NCI-H2196 treated with DMSO at 0.1 percent for 48 hours (cell line): ENCODE measurements at regions not wholly inside any gene's neighbourhood (a gene's known extent, or its start where the extent isn't known, plus 50 kb on each side); places are given as distances from the start of the nearest gene placed in this dataset.

Experiments
- DNase-seq: peaks from one replicate; lab custom pipeline; 2025; ENCODE audit not compliant: unreplicated experiment; lab: John Stamatoyannopoulos, UW

DNA sequence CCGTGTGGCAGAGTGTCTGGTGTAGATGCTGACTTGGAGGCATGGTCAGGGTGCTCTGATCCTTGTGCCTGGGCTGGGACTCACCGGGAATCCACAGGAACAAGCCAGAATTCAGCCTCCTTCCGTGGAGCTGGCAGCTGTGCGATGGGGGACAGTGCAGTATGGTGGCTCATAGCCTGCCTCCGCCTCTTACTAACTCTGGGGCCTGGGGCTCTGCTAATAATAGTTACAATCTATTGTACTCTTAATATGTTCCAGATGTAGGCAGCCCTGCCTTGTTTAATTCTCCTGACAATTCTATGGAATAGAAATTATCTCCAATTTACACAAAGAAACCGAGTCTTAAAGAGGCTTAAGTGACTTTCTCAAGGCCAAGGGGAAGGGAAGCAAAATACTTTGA is 77.6 kb downstream of the PCDH1 start:
- DNase-seq: no peak

DNA sequence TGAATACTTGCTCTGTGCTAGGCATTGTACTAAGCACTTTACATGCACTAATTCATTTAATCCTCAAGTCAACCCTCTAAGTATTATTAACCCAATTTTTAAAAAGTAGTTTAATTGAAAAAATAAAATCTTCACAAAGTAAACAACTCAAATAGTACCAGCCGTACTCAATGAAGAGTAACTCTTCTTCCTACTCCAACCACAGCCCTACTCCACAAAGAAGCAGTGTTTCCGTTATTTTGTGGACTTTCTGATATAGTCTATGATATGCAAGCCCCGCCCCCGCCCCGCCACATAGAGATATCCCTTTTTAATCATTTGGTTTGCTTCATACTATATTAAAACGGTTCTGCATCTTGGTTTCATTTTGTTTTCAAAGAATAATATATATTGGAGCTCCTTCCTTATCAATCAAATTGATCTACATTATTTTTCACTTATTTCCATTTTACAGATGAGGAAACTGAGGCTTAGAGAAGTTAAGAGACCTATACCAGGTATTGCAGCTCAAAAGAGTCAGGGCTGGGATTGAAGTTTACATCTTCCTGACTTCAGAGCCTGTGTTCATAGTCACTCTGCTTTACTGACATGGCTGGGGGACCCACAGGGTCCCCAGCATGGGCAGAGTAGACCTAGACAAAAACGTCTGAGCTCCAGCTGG is 78.6 kb downstream of the PCDH1 start:
- DNase-seq: no peak

DNA sequence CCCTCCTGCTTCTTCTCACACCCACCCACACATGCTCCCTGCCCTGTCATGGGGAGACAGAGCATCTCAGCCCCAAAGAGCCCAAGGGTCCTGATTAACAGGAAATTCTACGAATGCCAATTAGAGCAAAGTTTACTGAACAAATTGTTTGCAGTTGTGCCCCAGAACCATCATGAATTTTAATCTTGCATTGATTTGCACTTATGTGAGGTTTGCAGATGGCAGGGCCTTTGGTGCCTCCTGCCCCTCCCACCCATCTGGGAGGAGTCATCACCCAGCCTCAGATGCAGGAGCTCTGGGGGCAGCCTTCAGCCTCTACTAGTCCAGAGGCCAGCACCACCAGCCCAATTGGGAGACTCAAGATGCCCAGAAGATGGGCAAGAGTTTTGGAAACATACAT is 80.8 kb downstream of the PCDH1 start:
- DNase-seq: no peak

DNA sequence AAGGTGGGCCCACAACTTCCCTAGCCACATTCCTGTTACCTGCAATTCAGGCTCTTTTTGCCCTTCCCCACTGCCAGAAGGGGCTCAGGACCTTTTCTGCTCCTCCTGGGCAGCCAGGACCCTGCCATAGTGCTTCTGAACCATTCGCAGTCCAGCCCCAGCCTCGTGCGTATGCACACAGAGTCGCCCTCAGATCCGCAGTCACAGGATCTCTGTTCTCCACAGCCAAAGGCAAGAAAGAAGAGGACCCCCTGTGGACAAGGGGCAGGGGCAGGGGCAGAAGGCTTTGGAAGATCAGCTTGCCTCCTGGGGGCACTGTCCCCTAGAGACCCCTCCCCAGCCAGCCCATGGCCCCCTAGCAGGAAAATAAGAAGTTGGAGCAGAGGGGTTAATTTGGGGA is 82.8 kb downstream of the PCDH1 start:
- DNase-seq: no peak

DNA sequence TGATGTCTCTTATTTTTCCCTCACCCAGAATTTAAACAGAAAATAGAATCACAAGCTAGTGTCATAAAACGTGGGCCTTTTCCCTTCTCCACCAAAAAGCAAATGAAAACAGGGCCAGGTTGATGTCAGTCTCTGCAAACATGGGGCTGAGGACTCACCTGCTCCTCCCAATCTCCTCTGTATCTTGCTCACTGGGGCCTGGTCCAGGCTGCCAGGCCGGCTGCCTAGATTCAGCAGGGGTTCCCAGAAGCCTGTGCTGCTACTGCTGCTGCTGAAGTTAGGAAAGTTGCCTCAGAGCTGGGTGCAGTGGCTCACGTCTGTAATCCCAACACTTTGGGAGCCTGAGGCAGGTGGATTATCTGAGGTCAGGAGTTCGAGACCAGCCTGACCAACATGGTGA is 84.3 kb downstream of the PCDH1 start:
- no peak for DNase-seq

DNA sequence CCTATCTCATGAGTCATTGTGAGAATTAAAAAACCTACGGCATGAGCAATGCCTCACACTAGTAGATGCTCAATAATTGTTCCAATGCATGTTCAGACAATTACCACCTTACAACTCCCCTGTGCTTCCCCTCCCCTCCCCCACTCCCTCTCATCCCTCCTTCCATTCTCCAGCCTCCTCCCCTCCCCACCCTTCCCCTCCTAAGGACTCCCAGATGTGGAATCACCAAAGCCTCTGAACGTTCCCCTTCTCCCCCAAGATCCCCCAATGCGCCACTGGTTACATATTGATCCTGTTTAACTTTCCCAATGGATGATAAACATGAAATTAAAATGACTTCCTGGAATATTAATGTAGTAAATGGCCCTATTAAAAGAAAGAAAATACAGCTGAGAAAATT is 84.8 kb downstream of the PCDH1 start:
- no peak for DNase-seq

DNA sequence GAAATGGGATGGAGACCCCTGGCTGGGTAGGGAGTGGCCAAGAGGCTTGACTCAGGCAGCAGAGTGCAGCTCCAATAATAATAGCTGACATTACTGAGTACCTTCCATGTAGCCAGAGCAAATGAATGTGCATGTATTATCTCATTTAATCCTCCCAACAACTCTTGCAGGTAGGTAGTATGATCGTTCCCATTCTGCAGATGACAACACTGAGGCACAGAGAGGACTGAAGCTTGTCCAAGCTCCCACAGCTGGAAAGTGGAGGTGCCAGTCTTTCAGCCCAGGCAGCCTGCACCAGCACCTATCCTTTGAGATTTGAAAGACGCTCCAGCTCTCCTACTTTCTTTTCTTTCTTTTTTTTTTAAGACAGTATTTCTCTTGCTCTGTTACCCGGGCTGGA is 87.6 kb downstream of the PCDH1 start:
- no peak for DNase-seq

DNA sequence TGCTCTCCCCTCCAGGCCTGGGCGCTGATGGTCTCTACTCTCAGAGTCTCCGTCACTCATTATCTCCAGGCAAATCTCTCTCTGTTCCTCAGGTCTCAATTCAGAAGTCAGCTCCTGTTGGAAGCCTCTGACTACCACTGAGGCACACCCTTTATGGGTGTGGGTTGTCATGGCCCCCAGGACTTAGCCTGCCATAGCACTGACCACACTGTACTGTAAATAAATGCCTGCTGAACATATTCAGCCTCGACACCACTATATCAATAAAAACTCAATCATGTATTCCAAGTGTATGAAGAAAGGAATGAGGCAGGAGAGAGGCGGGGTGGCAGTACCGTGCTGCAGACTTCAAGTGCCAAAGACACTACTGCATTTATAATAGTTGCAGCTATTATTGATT is 88.9 kb downstream of the PCDH1 start:
- no peak for DNase-seq

DNA sequence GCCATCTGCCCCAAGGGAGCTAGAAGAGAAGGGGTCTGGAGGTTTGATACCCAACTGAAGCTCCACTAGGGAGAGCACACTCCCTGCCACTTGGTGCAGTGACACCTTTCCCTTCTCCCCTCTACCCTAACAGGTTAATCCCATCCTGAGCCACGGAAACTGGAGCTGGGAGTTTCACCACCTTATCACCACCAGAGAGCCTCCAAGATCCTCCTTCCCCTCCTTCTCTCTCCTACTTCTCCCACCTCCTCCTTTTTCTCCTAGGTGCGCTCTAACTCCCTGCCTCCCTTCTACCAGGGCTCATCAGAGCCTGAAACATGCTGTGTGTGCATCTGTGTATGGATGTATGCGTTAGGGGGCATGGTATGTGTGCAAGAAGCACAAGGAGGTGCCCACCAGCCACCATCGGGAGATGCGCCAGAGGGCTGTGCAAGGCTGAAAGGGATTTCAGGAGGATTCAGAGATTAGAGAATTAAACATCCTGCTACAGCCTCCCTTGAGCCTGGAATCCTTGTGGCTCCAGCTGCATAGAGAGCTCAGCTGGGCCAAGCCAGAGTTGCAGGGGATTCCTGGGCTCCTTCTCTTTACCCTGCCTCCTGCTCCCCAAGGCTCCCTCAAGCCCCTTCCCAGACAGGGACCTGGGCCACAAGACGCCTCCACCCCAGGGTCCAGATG is 89.8 kb downstream of the PCDH1 start:
- DNase-seq: no peak

DNA sequence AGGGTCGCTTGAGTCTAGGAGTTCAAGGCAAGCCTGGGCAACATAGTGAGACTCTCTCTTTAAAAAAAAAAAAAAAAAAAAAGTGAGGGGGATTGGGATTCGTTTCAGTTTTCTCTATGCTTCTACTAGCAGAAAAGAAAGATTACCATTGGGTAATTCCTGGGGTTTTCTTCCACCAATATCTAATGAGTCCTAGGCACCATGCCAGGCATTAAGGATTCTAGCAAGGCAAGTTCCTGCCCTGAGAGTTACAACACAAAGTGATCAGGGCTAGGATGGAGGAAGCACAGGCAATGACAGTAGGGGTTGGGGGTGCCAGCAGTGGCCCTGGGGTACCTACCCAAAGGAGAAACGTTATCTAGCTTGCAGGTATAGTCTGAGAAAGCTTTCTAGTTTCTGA is 90.8 kb downstream of the PCDH1 start:
- no peak for DNase-seq

DNA sequence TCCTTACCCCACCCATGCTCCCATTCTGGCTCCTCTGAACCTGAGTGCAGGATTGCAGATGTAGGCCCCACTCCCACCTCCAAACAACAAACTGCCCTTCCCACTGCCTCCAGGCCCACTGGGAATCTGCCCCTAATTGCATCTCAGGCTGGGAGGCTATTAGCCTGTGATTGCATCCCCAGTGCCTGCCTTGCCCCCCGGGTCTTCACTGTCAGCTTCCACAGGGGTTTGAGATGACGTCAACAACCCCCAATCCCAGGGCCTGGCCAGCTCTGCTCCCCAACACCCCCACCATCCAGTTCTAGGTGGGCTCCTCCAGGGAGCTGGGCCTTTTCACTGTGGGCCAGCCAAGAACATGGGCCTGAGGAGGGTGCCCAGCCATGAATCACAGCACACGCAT is 91.5 kb downstream of the PCDH1 start:
- no peak for DNase-seq

DNA sequence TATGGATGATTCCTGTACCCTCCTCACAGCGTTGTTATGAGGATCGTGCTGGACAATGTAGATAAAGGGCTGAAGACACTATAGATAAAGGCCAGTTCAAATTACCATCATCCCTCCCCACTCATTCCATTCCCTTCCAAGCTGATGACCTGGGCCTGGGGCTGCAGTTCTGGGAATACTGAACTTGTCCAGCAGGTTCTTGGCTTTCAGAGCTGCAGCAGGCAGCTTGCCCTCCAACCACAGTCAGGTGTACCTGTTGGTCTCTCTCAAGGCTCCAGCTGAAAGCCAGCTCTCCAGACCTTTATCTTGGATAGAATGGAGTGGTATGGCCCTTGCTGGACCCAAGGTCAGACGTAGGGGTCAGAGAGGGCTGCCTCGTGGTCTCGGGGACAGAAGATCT is 92.5 kb downstream of the PCDH1 start:
- DNase-seq: no peak

DNA sequence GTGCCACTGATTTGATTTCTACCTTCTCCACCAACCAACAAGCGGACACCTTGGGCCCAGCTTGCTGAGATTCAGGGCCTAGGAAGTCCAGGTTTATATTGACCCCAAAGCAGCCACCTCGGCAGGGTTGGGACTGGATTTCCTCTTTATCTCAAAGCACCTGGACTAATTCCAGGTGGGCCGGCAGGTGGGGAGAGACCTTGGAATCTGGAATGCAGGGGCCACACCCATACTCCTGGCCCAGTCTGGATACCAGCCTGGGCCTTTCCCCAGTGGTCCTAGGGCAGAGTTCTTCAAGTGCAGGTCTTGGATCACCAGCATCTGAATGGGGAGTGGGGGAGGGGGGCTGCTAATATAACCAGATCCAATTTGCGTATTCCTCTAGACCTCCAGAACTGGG is 93.1 kb downstream of the PCDH1 start:
- no peak for DNase-seq

DNA sequence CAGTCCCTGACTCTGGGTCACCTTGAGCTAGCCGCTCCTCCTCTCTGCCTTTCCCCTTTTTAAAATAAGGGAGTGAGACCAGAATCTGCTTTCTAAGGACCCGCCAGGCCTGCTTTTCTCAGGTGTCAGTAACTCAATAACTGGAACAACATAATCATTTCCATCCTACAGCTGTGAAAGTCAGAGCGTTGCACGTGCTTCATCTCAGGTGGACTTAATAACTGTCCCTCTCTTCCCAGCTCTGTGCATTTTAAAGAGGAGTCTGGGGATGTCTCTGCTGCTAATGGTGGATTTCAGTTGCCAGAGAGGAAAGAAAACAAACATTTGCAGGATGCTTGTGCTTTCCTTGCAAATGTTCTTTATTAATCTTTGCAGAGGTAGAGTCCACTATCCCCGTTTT is 93.7 kb downstream of the PCDH1 start:
- no peak for DNase-seq

DNA sequence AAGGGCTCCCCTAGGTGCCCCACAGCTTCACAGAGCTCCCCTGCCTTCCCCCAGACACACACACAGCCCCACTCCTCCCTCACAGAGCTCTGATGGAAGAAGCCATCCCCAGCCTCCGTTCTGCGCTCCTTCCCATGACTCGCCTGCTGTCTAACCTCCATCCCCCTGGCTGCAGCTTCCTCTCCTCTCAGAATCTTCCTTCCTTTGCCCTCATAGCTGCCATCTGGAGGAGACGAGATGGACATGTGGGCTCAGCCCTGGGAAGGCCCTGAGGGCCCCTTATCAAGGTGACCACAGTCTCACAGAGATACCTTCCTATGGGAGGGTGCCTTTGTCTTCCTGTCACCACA is 94.3 kb downstream of the PCDH1 start:
- DNase-seq: no peak

DNA sequence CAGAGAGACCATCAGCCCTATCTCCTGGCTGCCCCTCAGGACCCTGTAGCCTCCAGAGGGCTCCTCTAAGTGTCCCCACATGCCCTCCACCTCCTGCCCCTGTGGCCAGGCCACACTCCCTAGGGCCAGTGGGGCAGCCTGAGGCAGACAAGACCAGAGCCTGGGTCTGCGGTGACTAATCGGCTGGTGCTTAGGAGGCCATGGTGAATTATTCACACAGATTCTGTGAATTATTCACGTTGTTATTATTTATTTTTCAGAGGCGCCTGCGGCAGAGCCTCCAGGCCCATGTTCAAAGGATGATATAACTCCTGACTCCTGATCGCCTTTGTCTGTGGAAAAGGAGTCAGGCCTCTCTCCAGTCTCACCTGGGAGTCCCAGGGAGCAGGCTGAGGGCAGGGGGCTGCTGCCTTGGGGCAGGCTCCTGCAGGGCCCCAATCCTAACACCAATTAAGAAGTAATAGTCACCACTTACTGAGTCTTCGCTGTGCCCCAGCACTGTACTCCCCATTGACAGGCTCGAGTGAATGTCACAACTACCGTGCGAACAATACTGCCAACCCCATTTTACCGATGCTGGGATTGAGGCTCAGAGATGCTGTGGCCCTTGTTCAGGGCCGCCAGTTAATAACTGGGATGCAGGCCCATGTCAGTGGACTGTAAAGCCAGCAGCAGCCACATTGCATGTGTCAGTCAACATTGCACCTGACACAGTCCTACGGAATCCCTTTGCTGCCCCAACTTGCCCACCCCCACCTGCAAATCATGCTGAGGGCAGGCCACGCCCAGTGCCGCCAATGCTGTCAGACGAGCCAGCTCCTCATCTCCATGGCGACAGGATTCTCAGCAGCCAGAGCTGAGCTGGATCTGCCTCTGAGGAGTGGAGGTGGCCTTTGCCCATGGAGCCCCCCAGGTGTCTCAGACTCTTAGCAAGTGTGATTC is 94.9 kb downstream of the PCDH1 start:
- no peak for DNase-seq

DNA sequence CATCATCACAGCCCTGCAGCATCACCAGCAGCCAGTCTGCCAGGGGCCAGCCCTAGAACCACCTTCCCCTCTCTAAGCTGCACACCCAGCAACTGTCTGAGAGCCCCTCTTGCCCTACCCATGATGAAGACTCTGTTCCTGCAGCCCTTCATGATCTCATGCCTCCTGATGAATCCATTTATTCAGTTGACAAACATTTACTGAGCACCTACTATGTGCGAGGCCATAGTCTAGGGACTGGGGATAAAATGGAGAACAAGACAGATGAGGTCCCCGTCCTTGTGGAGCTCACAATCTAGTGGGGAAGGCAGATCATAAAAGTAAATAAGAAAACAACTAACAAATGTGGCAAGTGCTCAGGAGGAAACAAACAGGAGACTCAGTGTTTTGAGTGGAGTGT is 96.3 kb downstream of the PCDH1 start:
- no peak for DNase-seq

DNA sequence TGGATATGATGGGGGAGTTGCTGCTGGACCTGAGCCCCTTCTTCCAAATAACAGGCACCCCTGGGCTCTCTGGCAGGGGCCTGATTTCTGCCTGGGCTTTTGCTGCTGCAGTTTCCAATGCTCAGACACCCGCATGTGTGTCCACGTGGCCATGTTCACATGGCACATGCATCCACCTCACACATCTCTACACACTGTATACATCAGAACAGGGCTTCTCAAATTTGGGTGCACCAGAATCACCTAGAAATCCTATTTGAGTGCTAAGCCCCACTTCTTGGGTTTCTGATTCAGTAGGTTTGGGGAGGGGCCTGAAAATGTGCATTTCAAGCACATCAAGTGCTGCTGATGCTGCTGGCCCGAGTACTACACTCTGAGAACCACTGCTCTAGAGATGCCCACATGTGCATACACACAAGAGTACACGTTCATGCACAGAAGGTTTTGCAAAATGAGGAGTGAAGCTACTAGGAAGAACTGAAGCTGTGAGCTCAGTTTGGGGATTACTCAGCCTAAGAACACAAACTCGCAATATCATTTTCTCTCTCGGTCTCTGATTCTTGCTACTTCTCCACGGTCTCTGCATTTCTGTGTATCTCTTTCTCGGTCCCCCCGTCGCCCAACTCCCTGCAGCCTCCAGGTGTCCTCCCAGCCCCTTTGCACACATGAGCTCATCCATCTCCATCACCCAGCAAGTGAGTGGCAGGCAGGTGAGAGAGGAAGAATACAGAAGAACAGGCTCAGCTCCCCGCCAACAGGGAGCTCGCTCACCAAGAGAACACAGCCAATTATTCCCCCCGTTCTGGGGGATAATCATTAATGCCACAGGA is 97.0 kb downstream of the PCDH1 start:
- DNase-seq: no peak

DNA sequence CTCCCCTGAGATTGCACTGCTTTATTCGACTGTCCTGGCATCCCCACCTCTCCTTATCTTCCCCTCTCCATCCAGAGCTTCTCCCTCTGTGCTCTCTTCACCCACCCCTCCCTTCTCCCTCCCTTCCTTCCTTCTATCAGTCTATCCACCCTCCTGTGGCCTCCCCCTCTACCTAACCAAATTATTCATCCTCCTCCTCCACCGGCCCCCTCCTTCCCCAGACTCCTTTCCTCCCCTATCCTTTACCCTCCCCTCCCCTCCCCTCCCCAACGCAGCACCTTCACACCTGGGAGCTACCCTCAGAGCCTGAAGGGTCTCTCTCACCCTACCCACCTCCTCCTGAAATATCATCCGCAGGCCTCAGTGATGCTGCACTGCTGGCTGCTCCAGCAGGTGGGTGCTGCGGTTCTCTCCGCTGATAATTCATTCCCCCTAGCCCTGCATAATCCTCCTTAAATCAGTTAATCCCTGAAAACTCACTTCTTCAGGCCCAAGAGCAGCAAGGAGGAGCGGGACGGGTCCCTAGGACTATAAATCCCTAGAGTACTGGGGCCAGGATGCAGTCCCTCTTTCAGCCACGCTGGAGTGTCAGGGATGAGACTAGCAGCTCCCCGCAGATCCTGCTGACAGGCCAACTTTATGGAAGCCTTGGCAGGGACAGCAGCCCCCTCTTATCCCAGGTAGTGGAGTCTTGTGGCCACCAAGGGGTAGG is 97.8 kb downstream of the PCDH1 start:
- no peak for DNase-seq

DNA sequence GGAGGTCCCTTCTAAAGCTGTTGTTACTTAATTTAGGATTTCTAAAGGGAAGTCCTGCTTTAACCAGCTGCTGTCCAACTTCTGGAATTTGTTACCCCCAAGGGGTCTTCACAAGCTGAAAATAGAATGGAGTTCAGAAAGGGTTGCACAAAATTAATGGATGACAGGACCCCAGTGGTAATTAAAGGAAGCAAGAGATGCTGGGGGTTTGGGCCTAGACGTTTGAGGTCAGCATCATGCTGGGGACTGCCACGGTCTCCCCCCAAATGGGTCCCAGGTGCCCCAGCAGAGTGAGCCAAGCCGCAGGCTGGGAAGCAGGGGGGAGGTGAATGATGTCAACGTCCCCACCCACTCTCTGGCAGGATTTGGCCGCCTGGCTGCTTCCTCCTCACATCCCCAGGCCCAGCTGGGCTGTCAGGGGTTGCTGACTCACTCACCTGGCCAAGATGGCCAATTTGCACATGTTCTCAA is 97.5 kb upstream of the ARAP3 start:
- no peak for DNase-seq

DNA sequence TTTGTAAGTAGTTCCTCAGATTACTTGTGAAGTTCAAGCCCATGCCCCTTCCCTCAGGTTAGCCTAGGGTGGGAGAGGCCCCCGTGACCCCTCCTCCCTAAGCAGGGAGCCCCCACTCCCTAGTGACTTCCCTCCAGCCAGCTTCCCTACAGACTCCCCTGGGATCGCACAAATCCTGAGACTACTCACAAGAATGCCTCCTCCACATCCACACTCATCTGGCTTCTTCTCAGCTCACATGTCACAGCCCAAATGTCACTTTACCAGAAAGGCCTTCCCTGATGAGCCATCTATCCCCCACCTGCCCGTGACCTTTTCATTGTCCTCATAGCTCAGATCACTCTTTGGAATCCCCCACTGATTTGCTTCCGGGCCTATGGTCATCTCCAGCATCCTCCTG is 96.7 kb upstream of the ARAP3 start:
- no peak for DNase-seq
